Hepatocyte (in vitro differentiated cells): ENCODE measurements at regions not wholly inside any gene's neighbourhood (a gene's known extent, or its start where the extent isn't known, plus 50 kb on each side); places are given as distances from the start of the nearest gene placed in this dataset.

Experiments
- EZH2 ChIP-seq: fragments of 200-600 bp; sonication (generic); IDR thresholded peaks from 2 replicates; pipeline ENCODE4 v1.6.1; 2016; ENCODE audit warnings: antibody characterized with exemption, mild to moderate bottlenecking, borderline replicate concordance
- EZH2phosphoT487 ChIP-seq: fragments of 200-600 bp; sonication (generic); IDR thresholded peaks from one replicate; pipeline ENCODE4 v1.6.1; 2018; ENCODE audit warnings: antibody characterized with exemption, mild to moderate bottlenecking, low read depth, moderate library complexity; ENCODE audit not compliant: unreplicated experiment, severe bottlenecking
- TF ChIP-seq, protein P1 (sequence below): fragments of 200-600 bp; sonication (generic); IDR thresholded peaks from 2 replicates; pipeline ENCODE4 v1.5.1; 2016; ENCODE audit warnings: antibody characterized with exemption, mild to moderate bottlenecking; ENCODE audit not compliant: poor library complexity

DNA sequence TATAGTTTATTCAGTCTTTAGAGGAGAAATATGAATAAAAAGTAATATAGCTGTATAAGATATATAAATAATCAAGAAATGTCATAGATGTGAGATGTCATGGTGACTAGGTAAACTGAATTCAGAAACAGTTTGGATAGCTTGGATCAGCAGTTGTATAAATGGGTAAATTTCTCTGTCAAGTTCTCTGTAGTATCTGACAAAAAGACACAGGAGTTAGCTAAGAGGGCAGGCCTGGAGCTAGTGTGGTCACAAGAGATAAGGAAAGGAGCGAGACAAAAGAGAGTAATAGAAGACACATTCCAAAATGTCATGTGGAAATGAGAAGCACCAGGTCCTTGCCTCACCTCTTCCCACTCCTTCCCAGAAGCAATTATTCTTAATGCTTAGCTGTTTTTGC lies 349.0 kb downstream of the LMO7 start:
- TF ChIP-seq, protein P1, sequence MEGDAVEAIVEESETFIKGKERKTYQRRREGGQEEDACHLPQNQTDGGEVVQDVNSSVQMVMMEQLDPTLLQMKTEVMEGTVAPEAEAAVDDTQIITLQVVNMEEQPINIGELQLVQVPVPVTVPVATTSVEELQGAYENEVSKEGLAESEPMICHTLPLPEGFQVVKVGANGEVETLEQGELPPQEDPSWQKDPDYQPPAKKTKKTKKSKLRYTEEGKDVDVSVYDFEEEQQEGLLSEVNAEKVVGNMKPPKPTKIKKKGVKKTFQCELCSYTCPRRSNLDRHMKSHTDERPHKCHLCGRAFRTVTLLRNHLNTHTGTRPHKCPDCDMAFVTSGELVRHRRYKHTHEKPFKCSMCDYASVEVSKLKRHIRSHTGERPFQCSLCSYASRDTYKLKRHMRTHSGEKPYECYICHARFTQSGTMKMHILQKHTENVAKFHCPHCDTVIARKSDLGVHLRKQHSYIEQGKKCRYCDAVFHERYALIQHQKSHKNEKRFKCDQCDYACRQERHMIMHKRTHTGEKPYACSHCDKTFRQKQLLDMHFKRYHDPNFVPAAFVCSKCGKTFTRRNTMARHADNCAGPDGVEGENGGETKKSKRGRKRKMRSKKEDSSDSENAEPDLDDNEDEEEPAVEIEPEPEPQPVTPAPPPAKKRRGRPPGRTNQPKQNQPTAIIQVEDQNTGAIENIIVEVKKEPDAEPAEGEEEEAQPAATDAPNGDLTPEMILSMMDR: no peak
- no peak for TF ChIP-seq EZH2
- no peak for TF ChIP-seq EZH2phosphoT487
